ENCODE measurements at regions not wholly inside any gene's neighbourhood (a gene's known extent, or its start where the extent isn't known, plus 50 kb on each side); places are given as distances from the start of the nearest gene placed in this dataset.
"Not testable (repeated sequence)": the region's sequence is repeated elsewhere in the genome, so short reads cannot be mapped to it uniquely, and the experiment has no call there.

DNA sequence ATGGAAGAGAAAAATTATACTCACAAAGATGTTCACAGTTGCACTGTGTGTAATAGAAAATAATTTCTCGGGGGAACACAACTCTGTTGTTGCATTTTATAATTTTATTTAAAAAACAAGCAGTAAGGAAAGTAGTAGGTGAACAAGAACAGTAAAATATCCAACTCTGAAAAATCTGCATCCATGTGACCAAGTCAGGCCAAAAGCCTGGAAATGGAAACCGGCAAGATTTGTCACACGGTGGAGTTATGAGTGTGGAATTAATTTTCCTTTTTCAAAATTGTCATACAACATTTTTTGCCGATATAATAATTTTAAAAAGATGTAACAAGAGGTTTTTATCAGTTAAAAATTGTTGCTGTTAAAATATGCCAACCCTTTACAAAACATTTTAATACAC lies 1421.5 kb downstream of the BRD1 start:
- DNase-seq = no peak

DNA sequence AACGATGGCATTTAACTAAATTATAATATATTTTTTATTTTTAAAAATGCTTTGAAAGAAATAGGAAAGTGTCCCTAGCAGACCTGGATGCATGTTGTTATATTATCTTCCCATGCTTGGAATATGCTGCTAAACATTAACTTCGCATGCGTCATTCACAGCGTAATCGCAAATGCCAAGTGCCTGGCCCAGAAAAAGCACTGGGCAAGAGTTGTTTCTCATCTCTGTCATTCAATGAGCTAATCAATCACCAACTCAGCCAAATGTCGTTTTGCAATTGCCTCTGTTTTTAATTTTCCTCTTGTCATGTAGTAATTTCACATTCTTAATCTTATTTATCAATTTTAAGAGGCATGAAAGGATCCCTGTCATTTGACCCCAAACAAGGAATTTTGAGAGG lies 1421.9 kb downstream of the BRD1 start:
- DNase-seq = no peak

DNA sequence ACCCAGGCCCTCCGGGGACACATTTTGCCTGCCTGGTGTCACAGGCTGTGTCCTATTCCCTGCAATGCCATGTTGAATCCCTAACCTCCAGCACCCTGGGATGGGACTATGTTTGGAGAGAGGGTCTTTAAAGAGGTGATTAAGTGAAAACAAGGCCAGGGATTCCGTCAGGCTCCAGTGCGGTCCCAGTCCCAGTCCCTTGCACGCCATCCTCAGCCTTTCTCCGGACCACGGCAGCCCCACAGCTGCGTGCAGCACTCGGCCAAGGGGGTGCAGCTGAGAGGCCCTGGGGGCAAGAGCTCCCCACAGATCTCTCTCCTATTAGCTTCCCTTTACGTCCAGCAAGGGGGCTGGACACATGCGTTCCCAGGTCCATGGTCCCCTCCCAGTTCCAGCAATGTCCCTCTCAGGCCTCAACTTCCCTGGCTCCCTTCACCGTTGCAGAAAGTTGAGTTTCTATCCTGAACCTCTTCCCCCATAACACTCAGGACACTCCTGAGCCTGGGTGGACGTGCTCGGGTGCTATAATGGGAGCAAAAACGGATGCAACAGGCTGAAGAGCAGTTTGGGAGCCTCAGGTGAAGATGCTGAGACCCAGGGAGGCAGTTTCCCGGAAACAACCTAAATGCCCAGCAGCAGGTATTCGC lies 1422.7 kb downstream of the BRD1 start:
- DNase-seq = no peak

DNA sequence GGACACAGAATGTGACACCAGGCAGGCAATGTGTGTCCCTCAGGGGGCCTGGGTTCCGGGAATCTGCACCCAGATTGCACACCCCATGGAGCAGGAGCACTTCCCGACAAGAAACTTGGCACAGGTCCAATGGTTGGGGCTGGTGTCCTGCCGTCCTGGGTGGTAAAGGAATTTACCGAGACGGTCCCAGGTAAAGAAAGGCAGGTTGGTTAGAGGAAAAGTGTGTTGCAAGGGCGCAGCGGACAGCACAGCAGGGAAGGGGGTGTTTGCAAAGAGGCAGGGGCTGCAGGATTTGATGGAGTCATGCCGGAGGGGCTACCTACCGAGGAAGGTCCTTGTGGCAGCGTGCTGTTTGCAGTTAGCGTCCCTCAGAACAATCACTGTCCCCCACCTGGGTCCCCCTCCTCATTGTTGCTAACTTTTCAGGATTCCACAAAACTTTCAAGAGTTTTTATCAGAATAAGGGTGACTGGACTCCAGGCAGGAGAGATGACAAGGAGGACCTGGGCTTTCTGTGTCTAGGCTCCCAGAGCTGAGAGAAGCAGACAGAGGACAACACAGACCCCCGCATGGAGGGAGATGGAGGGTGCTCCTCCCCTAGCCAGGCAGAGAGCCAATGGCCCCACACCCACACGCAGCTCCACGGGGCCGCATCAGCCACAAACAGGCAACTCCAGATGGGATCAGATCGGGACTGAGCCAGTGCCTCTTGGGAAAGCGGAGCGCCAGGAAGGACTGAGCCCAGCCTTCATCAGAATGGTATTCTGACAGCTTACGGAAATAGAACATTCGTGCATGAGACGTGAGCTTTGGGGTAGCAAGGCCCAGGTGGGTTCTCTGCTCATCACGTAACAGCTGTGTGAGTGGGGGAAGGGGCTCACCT lies 1423.9 kb downstream of the BRD1 start:
- no peak for DNase-seq

DNA sequence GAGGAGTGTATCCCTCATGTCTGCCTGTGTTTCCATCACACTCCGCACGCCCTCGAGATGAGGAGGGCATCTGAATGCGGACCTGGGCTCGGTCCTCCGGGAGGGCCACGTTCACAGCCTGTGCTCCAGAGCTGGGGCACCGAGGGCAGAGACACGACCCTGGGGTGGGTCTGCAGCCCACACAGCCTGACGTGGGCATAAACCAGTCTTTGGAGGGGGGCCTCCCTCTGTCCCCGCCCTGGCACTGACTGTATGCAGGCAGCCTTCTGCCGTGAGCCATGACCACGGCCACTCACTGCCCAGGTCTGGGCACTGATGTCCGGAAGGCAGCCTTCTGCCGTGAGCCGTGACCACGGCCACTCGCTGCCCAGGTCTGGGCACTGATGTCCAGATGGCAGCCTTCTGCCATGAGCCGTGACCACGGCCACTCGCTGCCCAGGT lies 1425.1 kb downstream of the BRD1 start:
- DNase-seq = no peak

DNA sequence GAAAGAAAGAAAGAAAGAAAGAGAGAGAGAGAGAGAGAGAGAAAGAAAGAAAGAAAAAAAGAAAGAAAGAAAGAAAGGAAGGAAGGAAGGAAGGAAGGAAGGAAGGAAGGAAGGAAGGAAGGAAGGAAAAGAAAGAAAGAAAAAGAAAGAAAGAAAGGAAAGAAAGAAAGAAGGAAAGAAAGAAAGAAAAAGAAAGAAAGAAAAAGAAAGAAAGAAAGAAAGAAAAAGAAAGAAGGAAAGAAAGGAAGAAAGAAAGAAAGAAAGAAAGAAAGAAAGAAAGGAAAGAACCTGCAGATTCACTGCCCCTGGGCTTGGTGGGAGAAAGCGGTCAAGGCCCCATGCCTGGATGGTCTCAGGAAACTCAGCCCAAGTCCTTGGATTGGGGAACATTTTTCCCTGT lies 1426.2 kb downstream of the BRD1 start:
- not testable (repeated sequence) for DNase-seq

DNA sequence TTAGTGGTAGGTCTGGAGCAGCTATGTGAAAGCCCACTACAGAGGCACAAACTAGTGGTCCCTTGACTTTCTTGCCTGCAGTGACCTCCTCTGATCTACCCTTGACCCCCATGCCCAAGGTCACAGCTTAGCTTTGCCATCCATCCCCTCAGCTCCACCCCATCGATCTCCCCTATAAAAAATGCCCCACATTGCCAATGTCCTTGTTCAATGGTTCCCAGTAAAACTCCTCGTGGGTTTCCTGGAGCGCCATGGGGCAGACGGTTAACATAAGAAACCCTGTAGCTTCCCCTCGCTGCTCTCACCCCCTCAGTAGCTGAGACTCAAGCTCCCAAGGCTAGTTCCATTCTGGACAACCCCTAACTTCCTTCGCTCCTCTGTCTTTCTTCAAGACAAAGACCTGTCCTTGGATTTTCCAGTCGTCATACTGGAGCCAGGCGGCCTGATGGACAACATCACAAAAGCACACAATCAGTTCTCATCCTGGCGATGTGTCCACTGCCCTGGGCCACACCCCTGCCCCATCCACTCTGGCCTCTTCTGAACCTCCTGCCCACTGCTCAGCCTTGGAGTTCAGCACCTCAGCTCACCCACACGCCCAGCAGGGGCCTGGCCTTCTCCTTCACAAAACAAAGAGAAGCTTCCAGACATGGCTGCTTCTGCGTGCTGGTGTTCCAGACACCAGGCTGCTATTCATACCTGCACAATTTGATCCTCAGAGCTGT lies 1429.3 kb downstream of the BRD1 start:
- no peak for DNase-seq

DNA sequence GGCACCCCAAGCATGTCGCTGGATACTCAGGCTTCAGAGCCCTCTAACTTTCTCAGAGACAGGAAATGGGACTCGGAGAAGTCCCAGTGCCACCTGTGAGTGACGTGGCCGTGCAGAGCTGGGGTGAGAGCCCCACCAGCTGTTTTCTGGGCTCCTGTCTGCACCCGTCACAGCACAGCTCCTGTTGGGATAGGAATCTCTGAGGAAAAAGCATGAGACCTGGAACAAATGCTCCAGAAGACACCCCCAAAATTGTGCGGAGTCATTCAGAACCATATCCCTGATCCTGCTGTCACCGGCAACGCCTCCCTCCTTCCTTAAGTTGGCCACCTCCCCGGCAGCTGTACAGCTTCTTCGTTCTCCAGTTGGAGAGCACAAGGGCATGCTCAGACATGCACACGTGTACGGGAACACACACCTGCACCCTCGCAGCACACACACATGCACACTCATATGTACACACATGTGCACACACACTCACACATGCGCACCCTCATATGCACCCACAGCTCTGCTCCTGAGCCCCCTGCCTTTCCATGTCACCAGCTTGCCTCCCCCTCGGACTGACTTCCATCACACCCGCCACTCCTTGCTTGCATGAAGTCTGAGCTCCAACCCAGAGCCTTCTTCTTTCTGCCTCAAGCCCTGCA lies 1430.0 kb downstream of the BRD1 start:
- no peak for DNase-seq

DNA sequence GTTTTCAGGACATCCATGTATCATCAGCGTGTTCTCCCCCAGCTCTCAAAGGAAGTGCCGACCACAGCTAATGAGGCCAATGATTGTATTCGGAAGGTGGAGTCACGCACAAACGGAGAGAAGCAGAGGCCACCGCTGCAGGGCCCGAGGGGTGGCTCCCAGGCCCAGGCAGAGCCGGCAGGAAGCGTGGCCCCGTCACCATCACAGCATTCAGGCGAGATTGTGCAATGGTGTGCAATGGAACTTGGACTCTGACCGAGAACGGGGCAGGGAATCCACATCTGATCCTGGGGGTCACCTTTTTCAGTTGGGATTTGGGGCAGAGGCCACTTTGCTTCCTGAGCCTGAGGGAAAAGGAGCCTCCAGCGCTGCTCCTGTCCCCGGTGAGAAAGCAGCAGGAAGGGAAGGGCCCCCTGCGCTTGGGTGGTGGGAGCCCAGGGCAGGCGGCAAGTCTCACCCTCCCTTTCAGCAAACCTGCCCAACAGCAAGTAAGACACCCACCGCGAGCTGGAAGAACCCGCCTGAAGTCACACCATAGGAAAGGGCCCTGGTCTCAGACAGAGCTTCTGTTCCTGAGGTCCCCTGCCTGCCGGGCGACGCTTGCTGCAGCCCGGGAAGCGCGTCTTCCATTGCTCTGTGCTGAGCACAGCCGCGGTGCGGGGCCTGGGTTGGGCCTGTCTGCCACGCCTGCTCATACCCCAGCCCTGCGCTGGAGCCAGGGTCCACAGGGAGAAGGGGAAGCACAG lies 1430.7 kb downstream of the BRD1 start:
- no peak for DNase-seq

DNA sequence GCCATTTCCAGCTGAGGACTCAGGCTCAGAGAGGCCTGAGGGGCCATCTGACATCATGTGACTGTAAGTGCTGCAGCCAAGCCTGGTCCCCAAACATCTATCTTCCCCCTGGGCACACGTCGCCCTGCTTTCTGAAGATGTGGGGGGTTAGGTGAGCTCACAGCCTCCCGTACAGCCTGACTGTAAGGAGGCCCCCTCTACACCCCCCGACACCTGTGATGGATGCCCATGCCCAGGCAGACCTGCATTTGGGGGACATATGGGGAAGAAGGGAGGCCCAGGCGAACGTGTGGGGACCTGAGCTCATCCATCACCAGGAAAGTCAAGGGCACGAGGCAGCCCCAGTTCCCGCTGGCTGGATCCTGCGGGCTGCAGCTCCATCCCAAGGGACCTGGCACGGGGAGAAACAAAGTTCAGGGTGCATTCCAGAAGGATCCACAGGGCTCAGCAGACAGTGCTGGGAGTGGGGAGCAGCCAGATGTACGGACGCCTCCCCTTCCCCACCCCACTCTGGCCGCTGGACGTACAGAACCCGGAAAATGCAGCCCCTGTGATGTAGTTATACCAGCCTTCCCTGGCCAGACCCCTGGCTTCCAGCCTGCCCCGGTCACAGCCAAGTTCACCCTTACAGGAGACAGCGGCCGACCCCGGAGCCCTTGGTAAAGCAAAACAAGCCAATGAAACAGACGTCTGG lies 1431.4 kb downstream of the BRD1 start:
- no peak for DNase-seq

DNA sequence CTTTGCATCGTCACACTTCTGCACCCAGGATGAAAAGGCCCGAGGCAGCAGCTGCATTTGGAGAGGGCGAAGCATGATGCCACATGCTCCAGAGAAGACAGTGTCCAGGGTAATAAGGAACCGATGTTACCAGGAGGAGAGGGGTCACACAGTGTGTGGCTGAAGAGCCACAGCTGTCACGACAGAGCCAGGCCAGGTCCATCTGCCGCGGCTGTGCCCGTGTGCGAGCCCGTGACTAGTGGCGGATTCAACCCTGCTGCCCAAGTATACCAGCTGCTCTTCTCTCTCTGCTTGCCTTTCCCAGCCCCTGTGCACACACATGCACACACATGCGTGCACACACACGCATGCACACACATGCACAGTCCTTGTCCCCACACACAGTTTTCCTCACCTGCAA lies 1432.5 kb downstream of the BRD1 start:
- no peak for DNase-seq

DNA sequence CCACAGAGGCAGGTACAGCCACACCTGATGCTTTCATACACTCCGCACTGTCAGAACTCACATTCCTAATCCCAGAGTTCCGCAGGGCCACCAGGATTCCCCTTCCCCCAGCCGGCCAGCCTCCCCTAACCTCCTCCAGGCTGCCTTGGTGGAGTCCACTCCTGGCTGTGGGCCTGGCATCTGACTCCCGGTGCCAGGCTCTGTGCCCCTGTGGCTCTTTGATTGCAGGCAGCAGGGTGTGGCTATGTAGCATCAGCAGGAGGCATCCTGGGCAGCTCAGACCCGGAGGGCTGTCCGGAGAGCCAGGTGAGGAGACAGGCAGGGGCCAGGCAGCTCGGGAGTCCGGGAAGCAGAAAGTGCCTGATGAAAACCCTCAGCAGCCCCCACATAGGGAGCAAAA lies 1432.9 kb downstream of the BRD1 start:
- no peak for DNase-seq

DNA sequence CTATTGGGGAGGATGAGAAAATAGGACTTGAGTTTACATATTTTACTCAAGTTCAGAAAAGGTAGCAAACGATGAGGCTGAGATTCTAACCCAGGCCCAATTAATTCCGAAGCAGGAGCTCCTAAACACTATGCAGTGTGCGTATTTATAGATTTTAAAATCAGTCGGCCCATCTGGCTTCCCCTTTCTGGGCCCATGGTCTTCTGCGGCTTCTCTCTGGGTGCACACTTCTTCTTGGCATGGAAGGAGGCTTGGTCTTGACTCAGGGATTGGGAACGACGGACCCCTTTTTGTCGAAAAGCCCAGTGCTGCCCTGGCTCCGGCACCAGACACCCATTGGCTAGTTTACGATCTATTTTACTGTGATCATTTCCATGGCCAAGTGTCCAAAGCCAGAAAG lies 1433.8 kb downstream of the BRD1 start:
- DNase-seq = no peak

DNA sequence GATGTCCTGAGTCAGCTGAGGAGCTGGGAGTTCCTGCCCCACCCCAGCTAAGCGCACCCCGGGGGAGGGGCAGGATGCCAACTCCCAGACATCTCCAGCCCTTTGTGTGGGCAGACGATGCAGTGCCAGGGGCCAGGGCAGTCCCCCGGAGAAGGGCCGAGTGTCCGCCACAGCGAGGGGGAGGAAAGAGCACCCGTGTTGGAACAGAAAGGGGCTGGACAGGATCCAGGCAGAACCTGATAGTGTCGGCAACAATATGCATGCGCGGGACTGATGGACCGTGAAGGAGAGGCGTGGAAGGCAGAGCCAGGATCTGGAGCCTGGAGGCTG lies 1434.7 kb downstream of the BRD1 start:
- no peak for DNase-seq

DNA sequence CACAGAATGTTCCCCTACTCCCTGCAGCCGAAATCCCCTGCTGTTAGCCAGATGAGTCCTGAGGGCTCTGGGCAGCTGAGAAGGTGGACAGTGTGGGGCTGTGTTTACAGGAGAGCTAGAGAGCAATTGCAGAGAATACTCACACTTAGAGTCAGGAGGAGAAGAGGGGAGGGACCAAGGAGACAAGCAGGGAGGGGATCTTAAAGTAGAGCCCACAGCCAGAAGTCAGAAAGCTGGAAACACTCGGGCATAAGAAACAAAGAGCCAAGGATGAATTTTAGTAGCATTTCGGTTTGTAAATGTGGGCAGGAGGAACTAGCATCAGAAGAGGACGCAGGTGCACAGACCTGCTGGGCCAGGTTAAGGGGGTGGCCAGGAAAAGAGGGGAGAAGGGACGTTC lies 1435.9 kb downstream of the BRD1 start:
- DNase-seq = no peak

DNA sequence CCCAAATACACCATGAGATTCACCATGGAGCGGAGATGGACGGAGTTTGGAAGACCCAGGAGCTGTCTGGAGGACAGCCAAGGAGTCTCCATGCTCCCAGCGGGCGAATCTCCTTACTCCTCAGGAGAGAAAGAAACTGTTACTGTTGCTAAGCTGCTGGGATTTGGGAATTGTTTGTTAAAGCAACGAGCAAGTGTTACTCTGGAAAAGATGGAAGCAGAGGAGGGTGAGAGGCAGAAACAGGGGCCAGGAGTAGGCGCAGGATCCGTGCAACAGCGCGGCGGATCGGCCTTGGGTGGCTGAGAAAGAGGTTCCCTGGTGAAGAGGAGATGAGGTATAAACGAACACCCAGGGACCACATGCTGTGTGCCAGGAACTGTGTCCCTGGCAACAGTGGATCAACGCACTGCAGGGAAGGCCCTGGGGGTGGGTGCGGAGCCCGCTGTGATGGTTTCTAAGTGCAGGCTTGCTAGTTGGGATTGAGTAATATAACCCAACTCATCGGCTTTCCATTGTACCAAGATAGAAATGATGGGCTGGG lies 1436.4 kb downstream of the BRD1 start:
- no peak for DNase-seq

DNA sequence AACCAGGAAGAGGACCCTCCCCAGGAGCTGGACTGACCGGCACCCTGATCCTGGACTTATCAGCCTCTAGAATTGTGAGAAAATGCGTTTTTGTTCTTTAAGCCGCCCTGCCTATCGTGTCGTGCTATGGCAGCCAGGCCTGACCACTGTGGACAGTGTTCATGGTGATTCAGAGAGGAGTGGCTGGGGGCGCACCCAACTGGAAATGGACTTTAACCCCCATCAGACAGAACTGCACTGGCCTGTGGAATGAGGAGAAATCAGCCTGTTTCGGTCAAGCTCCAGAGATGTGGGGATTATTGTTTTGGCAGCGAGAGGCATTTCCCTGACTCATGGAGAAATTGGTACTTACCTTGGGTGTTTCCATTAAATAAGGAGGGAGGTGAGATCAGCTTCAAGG lies 1437.8 kb downstream of the BRD1 start:
- DNase-seq = no peak

DNA sequence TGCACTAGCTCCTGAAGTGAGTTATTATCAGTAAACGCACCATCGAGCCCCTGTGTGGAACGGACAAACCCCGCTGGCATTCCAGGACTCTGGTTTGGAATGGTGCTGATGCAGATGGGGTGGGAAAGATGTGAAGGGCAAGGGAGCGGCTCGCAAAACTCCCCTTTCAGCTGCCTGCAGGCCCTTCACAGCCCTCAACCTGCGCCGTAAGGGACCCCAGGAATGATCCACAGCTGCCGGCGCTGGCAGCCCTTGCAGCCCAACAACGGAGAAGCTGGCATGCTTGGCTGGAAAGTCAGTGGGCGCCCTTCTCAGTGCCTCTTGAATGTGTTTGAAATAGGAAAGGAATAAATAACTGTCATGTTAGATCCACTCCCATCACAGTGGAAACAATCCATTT lies 1445.5 kb downstream of the BRD1 start:
- no peak for DNase-seq

DNA sequence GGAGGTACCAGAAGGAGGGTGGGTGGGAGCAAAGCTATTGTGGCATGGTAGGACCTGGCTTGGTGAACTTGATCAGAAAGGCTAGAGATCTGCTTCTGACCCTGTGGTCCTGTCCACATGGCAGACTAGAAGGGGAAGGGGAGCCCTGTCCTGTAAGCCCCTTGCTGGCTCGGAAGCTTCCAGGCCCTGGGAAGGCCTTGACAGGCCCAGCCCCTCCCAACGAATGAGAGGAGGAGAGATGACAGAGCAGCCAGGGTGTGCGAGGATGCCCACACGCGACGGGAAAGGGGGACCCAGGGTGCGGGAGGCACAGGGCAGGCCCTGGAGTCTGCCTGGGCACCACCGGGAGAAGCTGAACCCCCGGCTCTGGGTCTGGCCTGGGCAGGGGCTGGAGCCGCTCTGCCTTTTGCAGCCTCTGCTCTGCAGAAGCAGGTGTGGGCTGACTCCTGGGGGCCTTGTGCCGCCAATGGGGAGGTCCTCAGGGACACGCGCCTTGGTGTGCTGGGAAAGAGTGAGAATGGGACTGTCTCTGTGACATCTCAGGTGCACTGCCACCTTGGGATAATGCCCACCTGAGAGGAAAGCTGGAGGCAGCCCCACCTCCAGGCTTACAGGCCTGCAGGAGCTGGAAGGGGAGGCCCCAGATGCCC lies 1447.5 kb downstream of the BRD1 start:
- no peak for DNase-seq

DNA sequence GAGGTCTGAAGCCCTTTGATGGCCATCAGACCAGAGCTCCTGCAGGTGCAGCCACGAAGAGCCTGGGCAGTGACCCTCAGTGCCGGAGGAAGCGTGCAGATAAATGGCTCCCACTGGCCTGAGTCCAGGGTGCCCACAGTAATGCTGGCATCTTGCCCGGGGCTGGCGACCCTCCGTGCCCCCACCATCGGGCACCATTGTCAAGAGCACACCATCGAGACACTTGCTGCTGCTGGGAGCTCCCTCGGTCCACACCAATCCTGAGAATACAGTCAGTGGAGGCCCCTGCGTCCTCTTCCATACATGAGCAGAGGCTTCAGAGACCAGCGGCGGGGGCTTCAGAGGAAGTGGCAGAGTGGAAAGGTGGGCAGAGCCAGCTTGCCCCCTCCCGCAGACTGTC lies 1448.3 kb downstream of the BRD1 start:
- DNase-seq = no peak

DNA sequence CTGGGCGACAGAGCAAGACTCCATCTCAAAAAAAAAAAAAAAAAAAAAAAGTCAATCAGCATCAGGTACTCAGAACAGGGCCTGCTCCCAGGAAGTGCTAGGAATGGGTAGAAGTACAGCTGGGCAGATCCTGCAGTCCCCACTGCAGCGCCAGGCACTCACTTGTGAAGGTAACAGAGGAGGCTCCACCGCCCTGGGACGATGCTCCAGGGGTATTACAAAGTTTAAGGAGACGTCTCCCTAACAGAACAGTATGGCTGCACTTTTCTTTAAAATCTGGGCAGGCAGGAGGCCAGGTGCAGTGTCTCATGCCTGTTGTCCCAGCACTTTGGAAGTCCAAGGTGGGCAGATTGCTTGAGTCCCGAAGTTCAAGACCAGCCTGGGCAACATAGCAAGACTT lies 1449.0 kb downstream of the BRD1 start:
- no peak for DNase-seq
